Esophagus muscularis mucosa (tissue), 4 donors: ENCODE measurements at regions not wholly inside any gene's neighbourhood (a gene's known extent, or its start where the extent isn't known, plus 50 kb on each side); places are given as distances from the start of the nearest gene placed in this dataset.

Source experiments
- CTCF ChIP-seq, 3 experiments: fragments of 200-600 bp in 2 of 3; fragments of 450-650 bp in 1 of 3; sonication (generic) in 2 of 3; IDR thresholded peaks; one replicate each; pipeline ENCODE4 v1.5.1; 2017 to 2019; ENCODE audit warnings: antibody characterized with exemption in 3 of 3, mild to moderate bottlenecking in 2 of 3, moderate library complexity in 1 of 3
- EP300 ChIP-seq: sonication (generic); formaldehyde crosslinking; IDR thresholded peaks from one replicate; pipeline ENCODE4 v1.6.1; 2017; ENCODE audit warnings: antibody characterized with exemption
- POLR2AphosphoS5 ChIP-seq, 2 donors: sonication (generic); formaldehyde crosslinking; IDR thresholded peaks; one replicate each; pipeline ENCODE4 v1.6.1; 2017; ENCODE audit warnings: antibody characterized with exemption in 2 of 2

- TF ChIP-seq POLR2AphosphoS5 (IDR thresholded peaks at IDR 0.05) (no peak), EP300 (no peak), CTCF (IDR thresholded peaks at IDR 0.05) (no peak)
Measured at GRCh38 chr3:14285548-14285925, 106.9 kb downstream of the LSM3 start.
